NOMO-1 treated with dmso at 0.1 percent for 144 hours (cell line): ENCODE measurements at regions not wholly inside any gene's neighbourhood (a gene's known extent, or its start where the extent isn't known, plus 50 kb on each side); places are given as distances from the start of the nearest gene placed in this dataset.
"Not testable (repeated sequence)": the region's sequence is repeated elsewhere in the genome, so short reads cannot be mapped to it uniquely, and the experiment has no call there.

Source experiments
- DNase-seq: peaks from one replicate; lab custom pipeline; 2025; ENCODE audit not compliant: unreplicated experiment; lab: John Stamatoyannopoulos, UW

GRCh38 chr11:79670882-79671281 lies 230.1 kb upstream of the TENM4 start:
- no peak for DNase-seq

GRCh38 chr11:79668575-79668974 lies 227.7 kb upstream of the TENM4 start:
- no peak for DNase-seq

- no peak for DNase-seq
Observed at GRCh38 chr11:79667380-79667779, 226.6 kb upstream of the TENM4 start.

- no peak for DNase-seq
Observed at GRCh38 chr11:79663017-79663416, 222.2 kb upstream of the TENM4 start.

- no peak for DNase-seq
Observed at GRCh38 chr11:79661373-79661772, 220.5 kb upstream of the TENM4 start.

GRCh38 chr11:79648766-79649520 lies 208.1 kb upstream of the TENM4 start:
- DNase-seq, result no peak

- DNase-seq, result no peak
Observed at GRCh38 chr11:79637219-79637618, 196.4 kb upstream of the TENM4 start.

GRCh38 chr11:79634905-79635304 lies 194.1 kb upstream of the TENM4 start:
- no peak for DNase-seq

GRCh38 chr11:79627281-79627680 lies 186.5 kb upstream of the TENM4 start:
- no peak for DNase-seq

GRCh38 chr11:79626135-79627075 lies 185.6 kb upstream of the TENM4 start:
- no peak for DNase-seq

GRCh38 chr11:79623375-79623774 lies 182.5 kb upstream of the TENM4 start:
- no peak for DNase-seq

GRCh38 chr11:79617561-79617960 lies 176.7 kb upstream of the TENM4 start:
- DNase-seq, result no peak

GRCh38 chr11:79616392-79616851 lies 175.6 kb upstream of the TENM4 start:
- no peak for DNase-seq

GRCh38 chr11:79615425-79615824 lies 174.6 kb upstream of the TENM4 start:
- no peak for DNase-seq

- no peak for DNase-seq
Observed at GRCh38 chr11:79610678-79611077, 169.8 kb upstream of the TENM4 start.

- no peak for DNase-seq
Observed at GRCh38 chr11:79610139-79610538, 169.3 kb upstream of the TENM4 start.

GRCh38 chr11:79609511-79609910 lies 168.7 kb upstream of the TENM4 start:
- no peak for DNase-seq

- DNase-seq, result not testable (repeated sequence)
Observed at GRCh38 chr11:79606461-79606860, 165.6 kb upstream of the TENM4 start.

GRCh38 chr11:79600711-79601110 lies 159.9 kb upstream of the TENM4 start:
- DNase-seq, result no peak

GRCh38 chr11:79594834-79595233 lies 154.0 kb upstream of the TENM4 start:
- no peak for DNase-seq

- DNase-seq, result no peak
Observed at GRCh38 chr11:79592824-79593223, 152.0 kb upstream of the TENM4 start.

GRCh38 chr11:79592406-79592805 lies 151.6 kb upstream of the TENM4 start:
- DNase-seq, result no peak
